Esophagus squamous epithelium (tissue), 4 donors: ENCODE measurements at regions not wholly inside any gene's neighbourhood (a gene's known extent, or its start where the extent isn't known, plus 50 kb on each side); places are given as distances from the start of the nearest gene placed in this dataset.

Experiments used
- POLR2A ChIP-seq, 4 donors: fragments of 450-650 bp; IDR thresholded peaks; one replicate each; pipeline ENCODE4 v1.6.1; 2017; ENCODE audit warnings: antibody characterized with exemption in 4 of 4, mild to moderate bottlenecking in 4 of 4, moderate library complexity in 3 of 4
- TF ChIP-seq, protein P1 (sequence below), 6 experiments: fragments of 450-650 bp in 4 of 6; fragments of 200-600 bp in 2 of 6; sonication (generic) in 2 of 6; IDR thresholded peaks; one replicate each; pipeline ENCODE4 v1.5.1; 2016 to 2019; ENCODE audit warnings: antibody characterized with exemption in 6 of 6, mild to moderate bottlenecking in 4 of 6, moderate library complexity in 4 of 6

DNA sequence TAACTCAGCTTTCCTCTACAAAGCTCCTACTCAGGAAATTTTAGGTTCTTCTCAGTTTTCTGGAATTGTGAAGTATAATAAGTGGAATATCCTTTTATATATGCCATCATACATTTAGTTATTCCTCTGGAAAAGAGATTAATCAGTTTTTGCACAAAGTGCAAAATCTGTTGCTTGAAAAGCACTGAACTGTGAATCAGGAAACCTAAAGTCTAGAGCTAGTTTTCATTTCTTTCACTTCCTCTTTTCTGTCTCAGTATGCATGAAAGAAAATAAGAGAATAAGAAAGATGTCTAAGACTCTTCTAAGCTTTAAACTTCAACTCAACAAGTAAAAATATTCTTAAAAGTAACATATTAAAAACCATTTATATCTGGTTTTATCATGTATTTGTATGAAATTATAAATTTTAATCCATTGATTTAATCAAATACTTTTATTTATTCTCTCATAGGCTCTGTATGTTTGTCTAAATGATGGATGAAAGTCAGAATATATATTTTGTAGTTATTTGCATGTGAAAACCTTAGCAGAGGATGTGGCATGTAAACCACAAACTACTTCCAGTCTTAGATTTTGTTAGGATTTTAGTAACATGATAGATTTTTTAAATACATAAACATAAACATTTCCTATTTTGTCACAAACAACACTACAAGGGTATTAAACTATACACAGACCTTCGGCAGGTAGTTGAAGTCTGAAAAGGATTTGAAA lies 1073.0 kb downstream of the XPNPEP1 start:
- TF ChIP-seq POLR2A (IDR thresholded peaks at IDR 0.05) = no peak
- TF ChIP-seq, protein P1, sequence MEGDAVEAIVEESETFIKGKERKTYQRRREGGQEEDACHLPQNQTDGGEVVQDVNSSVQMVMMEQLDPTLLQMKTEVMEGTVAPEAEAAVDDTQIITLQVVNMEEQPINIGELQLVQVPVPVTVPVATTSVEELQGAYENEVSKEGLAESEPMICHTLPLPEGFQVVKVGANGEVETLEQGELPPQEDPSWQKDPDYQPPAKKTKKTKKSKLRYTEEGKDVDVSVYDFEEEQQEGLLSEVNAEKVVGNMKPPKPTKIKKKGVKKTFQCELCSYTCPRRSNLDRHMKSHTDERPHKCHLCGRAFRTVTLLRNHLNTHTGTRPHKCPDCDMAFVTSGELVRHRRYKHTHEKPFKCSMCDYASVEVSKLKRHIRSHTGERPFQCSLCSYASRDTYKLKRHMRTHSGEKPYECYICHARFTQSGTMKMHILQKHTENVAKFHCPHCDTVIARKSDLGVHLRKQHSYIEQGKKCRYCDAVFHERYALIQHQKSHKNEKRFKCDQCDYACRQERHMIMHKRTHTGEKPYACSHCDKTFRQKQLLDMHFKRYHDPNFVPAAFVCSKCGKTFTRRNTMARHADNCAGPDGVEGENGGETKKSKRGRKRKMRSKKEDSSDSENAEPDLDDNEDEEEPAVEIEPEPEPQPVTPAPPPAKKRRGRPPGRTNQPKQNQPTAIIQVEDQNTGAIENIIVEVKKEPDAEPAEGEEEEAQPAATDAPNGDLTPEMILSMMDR (IDR thresholded peaks at IDR 0.05) = no peak
